K562 (cell line): ENCODE measurements at regions not wholly inside any gene's neighbourhood (a gene's known extent, or its start where the extent isn't known, plus 50 kb on each side); places are given as distances from the start of the nearest gene placed in this dataset.

ENCODE experiments used
- ATAC-seq: fragments of 200-7000 bp; cut with Tn5 transposase; 3 replicates; pipeline ENCODE4 v1.9.1; 2020; ENCODE audit warnings: moderate library complexity
- BruUV-seq: library from RNA; stranded (reverse); fragments of 400-500 nt; replicated peaks from 2 replicates; lab custom pipeline; 2021; lab: Mats Ljungman, UMichigan
- CTCF ChIA-PET: fragments of 300-600 bp; formaldehyde crosslinking; extraction: SDS; loops from one replicate; lab custom pipeline; 2021; ENCODE audit warnings: low intra/inter-chr PET ratio; lab: Yijun Ruan, JAX
- POLR2A ChIA-PET: fragments of 300-600, 350-650 bp; sonication (Branson Sonifier 250); formaldehyde crosslinking; extraction: SDS; loops from one replicate; lab custom pipeline; 2021; ENCODE audit warnings: antibody characterized with exemption, inconsistent platforms; lab: Yijun Ruan, JAX
- DNase-seq, 4 experiments: peaks; one replicate each; pipeline versions ENCODE4 v3.0.0 to v3.0.0-alpha.2; 2011 to 2018; ENCODE audit warnings: low spot score in 3 of 4, mixed read lengths in 3 of 4; ENCODE audit errors: extremely low read depth in 1 of 4
- FAIRE-seq: peaks from 2 replicates; lab custom pipeline; 2011; peaks lifted over from hg19 to GRCh38; lab: Jason Lieb, UNC
- H2AFZ ChIP-seq: 2 replicates; pipeline ENCODE4 v1.6.0; 2011; ENCODE audit warnings: low read depth, low read length, control low read depth, inconsistent platforms
- H3K27ac ChIP-seq: fragments of 200-600 bp; 3 replicates; pipeline ENCODE4 v1.8.0; 2011; ENCODE audit warnings: low read depth, mild to moderate bottlenecking, control low read depth, inconsistent platforms, low read length, moderate library complexity, mixed read lengths; ENCODE audit errors: extremely low read depth
- H3K27me3 ChIP-seq, 2 experiments: fragments of 300-600 bp in 1 of 2; 2 replicates in 1 of 2; 3 replicates in 1 of 2; pipeline versions ENCODE4 v1.6.0 to v1.8.0; 2011; ENCODE audit warnings: inconsistent platforms in 2 of 2, low read length in 2 of 2, mild to moderate bottlenecking in 1 of 2, mixed read lengths in 1 of 2, moderate library complexity in 1 of 2; ENCODE audit not compliant: control insufficient read depth in 2 of 2, insufficient read depth in 2 of 2
- H3K36me3 ChIP-seq: fragments of 300-600 bp; 3 replicates; pipeline ENCODE4 v1.8.0; 2011; ENCODE audit warnings: mild to moderate bottlenecking, low read length, inconsistent platforms; ENCODE audit not compliant: control insufficient read depth, insufficient read depth
- H3K4me1 ChIP-seq, 2 experiments: fragments of 200-600 bp in 1 of 2; replicated peaks in 1 of 2; 2 replicates in 1 of 2; 3 replicates in 1 of 2; pipeline versions ENCODE4 v1.5.1 to v1.8.0; 2011; ENCODE audit warnings: inconsistent platforms in 2 of 2, low read length in 2 of 2, mild to moderate bottlenecking in 1 of 2, mixed read lengths in 1 of 2, moderate library complexity in 1 of 2; ENCODE audit not compliant: control insufficient read depth in 2 of 2, insufficient read depth in 2 of 2
- H3K4me2 ChIP-seq: 2 replicates; pipeline ENCODE4 v1.6.1; 2011; ENCODE audit warnings: low read length, control low read depth, inconsistent platforms, mixed read lengths; ENCODE audit not compliant: insufficient read depth
- H3K4me3 ChIP-seq: fragments of 200-600 bp; sonication (generic), shearing (Covaris generic); 2 replicates; pipeline ENCODE4 v1.5.1; 2016; ENCODE audit warnings: control low read depth, inconsistent platforms
- H3K79me2 ChIP-seq: fragments of 200-600 bp; 3 replicates; pipeline ENCODE4 v1.8.0; 2011; ENCODE audit warnings: low read length, inconsistent platforms; ENCODE audit not compliant: control insufficient read depth, insufficient read depth
- H3K9ac ChIP-seq, 2 experiments: 2 replicates each; pipeline versions ENCODE4 v1.6.0 to v1.6.1; 2011; ENCODE audit warnings: low read depth in 2 of 2, low read length in 2 of 2, control low read depth in 1 of 2, inconsistent platforms in 1 of 2, mild to moderate bottlenecking in 1 of 2, mixed read lengths in 1 of 2; ENCODE audit not compliant: insufficient read depth in 1 of 2
- H3K9me1 ChIP-seq: one replicate; pipeline ENCODE4 v1.6.0; 2011; ENCODE audit warnings: inconsistent platforms, mild to moderate bottlenecking, low read length, moderate library complexity; ENCODE audit not compliant: control insufficient read depth, insufficient read depth
- H3K9me3 ChIP-seq: replicated peaks from 2 replicates; pipeline ENCODE4 v1.5.1; 2011; ENCODE audit warnings: low read depth, low read length, inconsistent platforms; ENCODE audit not compliant: control insufficient read depth, insufficient read depth
- H4K20me1 ChIP-seq: replicated peaks from 2 replicates; pipeline ENCODE4 v1.6.1; 2011; ENCODE audit warnings: low read length, inconsistent platforms, mixed read lengths; ENCODE audit not compliant: control insufficient read depth, insufficient read depth
- ASH1L ChIP-seq: fragments of 450-650 bp; IDR thresholded peaks from 2 replicates; pipeline ENCODE4 v1.6.1; 2018; ENCODE audit warnings: borderline replicate concordance, mild to moderate bottlenecking, low read depth; ENCODE audit not compliant: partially characterized antibody
- CBFA2T2 ChIP-seq: fragments of 450-650 bp; conservative IDR thresholded peaks from 2 replicates; pipeline ENCODE4 v1.6.1; 2017; ENCODE audit warnings: mild to moderate bottlenecking
- MEF2D ChIP-seq: conservative IDR thresholded peaks from 2 replicates; pipeline ENCODE4 v1.6.1; 2016; ENCODE audit warnings: low read depth, missing genetic modification characterization, missing compliant biosample characterization
- RBM25 ChIP-seq: fragments of 200-400 bp; formaldehyde crosslinking; IDR thresholded peaks from 2 replicates; pipeline ENCODE4 v1.6.1; 2018; ENCODE audit warnings: low read length, low read depth, moderate library complexity; ENCODE audit not compliant: severe bottlenecking
- ZFP36 ChIP-seq: fragments of 150-350 bp; IDR thresholded peaks from 2 replicates; pipeline ENCODE4 v1.6.1; 2018; ENCODE audit warnings: low read length, low read depth; ENCODE audit not compliant: partially characterized antibody
- WGBS: fragments of 100-300 bp; shearing (Covaris generic); methylation state at CpG from one replicate; pipeline ENCODE4 v1.1.6; 2016; ENCODE audit warnings: low coverage, mixed read lengths; ENCODE audit not compliant: insufficient coverage; ENCODE audit errors: missing lambda C conversion rate; 5-methylcytosine and 5-hydroxymethylcytosine counted together
- in situ Hi-C: fragments of 300-500 bp; cut with MboI; formaldehyde crosslinking; loops from 4 replicates; pipeline ENCODE4 v1.15.0; 2018; ENCODE audit warnings: inconsistent platforms, mixed read lengths
- intact Hi-C: fragments of 100-400 bp; cut with micrococcal nuclease; formaldehyde crosslinking; loops from 2 replicates; pipeline ENCODE4 v1.14.2; 2022
- TF ChIP-seq, protein P1 (sequence below): fragments of 450-650 bp; IDR thresholded peaks from 2 replicates; pipeline ENCODE4 v1.6.1; 2018; ENCODE audit warnings: mild to moderate bottlenecking, low read depth; ENCODE audit not compliant: partially characterized antibody
- TF ChIP-seq, protein P2 (sequence below): sonication (generic); formaldehyde crosslinking; IDR thresholded peaks from 2 replicates; pipeline ENCODE4 v1.8.0; 2022; ENCODE audit warnings: mild to moderate bottlenecking, missing genetic modification reagents

DNA sequence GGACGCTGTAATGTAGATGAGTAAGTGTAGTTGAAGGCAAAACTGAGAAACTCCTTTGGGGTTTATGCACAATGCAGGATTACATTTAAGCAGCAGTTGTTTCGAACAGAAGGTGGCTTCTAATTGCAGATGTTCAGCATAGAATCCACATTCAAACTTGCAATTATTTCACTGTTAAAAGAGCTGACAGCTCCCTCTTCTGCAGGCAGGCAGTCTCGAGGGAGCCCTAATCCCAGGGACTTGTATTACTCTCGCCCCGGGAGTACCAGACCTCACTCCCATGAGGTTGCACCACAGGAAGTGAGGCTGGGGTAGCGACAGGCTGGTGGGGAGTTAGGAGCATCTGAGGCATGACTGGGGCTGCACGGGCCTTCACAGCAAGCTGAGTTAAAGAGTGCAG, 484.3 kb upstream of the EEF2KMT start (continued):
- no peak for TF ChIP-seq ASH1L
- no peak for TF ChIP-seq CBFA2T2
- TF ChIP-seq, protein P1, sequence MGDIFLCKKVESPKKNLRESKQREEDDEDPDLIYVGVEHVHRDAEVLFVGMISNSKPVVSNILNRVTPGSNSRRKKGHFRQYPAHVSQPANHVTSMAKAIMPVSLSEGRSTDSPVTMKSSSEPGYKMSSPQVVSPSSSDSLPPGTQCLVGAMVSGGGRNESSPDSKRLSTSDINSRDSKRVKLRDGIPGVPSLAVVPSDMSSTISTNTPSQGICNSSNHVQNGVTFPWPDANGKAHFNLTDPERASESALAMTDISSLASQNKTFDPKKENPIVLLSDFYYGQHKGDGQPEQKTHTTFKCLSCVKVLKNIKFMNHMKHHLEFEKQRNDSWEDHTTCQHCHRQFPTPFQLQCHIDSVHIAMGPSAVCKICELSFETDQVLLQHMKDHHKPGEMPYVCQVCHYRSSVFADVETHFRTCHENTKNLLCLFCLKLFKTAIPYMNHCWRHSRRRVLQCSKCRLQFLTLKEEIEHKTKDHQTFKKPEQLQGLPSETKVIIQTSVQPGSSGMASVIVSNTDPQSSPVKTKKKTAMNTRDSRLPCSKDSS, result no peak

DNA sequence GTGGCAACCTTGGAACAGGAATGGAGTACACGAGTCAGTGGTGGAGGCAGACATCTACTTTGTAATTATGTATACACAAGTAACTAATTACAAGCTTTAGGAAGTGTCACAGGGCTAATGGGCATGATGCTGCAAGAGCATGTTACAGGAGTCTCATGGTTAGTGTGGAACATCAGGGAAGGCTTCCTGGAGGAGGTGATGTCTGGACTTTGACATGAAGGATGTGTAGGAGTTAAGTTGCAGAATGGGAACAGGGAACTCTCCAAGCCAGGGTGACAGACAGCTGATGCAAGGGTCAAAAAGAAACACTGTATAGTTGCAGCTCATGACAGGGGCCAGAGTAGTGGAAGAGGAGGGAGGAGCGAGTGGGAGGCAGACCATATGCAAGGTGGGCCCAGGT, 483.8 kb upstream of the EEF2KMT start:
- Histone ChIP-seq H2AFZ (no peak overlapping the region), H3K9me1 (no peaks in the 10 kb centered on the region), H3K4me3 (no peak overlapping the region), H3K9me3 (no peaks in the 10 kb centered on the region), H3K36me3 (no peaks in the 10 kb centered on the region), H3K9ac (no peak overlapping the region), H4K20me1 (peaks cover 3% of the 10 kb centered on the region; the same call in 1 of the 2 replicates), H3K27me3 (peaks cover 0 to 2% of the 10 kb centered on the region in 2 experiments; a peak in 2 of 5 replicates), H3K4me2 (no peak overlapping the region), H3K4me1 (no peaks in the 10 kb centered on the region), H3K27ac (no peak overlapping the region), H3K79me2 (no peaks in the 10 kb centered on the region)
- BruUV-seq, result no TSS peak
- in situ Hi-C loops (no loop called here), intact Hi-C loops (no loop called here)
- ChIA-PET POLR2A (no interaction called here), CTCF (no interaction called here)
- TF ChIP-seq RBM25 (peak; percentile 67), MEF2D (no peak), ZFP36 (peak; percentile 88)
- TF ChIP-seq, protein P2, sequence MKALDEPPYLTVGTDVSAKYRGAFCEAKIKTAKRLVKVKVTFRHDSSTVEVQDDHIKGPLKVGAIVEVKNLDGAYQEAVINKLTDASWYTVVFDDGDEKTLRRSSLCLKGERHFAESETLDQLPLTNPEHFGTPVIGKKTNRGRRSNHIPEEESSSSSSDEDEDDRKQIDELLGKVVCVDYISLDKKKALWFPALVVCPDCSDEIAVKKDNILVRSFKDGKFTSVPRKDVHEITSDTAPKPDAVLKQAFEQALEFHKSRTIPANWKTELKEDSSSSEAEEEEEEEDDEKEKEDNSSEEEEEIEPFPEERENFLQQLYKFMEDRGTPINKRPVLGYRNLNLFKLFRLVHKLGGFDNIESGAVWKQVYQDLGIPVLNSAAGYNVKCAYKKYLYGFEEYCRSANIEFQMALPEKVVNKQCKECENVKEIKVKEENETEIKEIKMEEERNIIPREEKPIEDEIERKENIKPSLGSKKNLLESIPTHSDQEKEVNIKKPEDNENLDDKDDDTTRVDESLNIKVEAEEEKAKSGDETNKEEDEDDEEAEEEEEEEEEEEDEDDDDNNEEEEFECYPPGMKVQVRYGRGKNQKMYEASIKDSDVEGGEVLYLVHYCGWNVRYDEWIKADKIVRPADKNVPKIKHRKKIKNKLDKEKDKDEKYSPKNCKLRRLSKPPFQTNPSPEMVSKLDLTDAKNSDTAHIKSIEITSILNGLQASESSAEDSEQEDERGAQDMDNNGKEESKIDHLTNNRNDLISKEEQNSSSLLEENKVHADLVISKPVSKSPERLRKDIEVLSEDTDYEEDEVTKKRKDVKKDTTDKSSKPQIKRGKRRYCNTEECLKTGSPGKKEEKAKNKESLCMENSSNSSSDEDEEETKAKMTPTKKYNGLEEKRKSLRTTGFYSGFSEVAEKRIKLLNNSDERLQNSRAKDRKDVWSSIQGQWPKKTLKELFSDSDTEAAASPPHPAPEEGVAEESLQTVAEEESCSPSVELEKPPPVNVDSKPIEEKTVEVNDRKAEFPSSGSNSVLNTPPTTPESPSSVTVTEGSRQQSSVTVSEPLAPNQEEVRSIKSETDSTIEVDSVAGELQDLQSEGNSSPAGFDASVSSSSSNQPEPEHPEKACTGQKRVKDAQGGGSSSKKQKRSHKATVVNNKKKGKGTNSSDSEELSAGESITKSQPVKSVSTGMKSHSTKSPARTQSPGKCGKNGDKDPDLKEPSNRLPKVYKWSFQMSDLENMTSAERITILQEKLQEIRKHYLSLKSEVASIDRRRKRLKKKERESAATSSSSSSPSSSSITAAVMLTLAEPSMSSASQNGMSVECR (CRISPR knock-in tag), result no peak
- no peak for DNase-seq
- ATAC-seq, result no peak
- 0% methylated on average over 2 of the region's 2 CpGs for WGBS
- FAIRE-seq, result no peak
